ENCODE measurements at regions not wholly inside any gene's neighbourhood (a gene's known extent, or its start where the extent isn't known, plus 50 kb on each side); places are given as distances from the start of the nearest gene placed in this dataset.
"Not testable (repeated sequence)": the region's sequence is repeated elsewhere in the genome, so short reads cannot be mapped to it uniquely, and the experiment has no call there.

GRCh38 chr9:13478639-13479038, 199.1 kb upstream of the MPDZ start:
- no peak for DNase-seq

GRCh38 chr9:13478160-13478559, 198.7 kb upstream of the MPDZ start:
- DNase-seq, result no peak

- no peak for DNase-seq
These were observed 191.3 kb upstream of the MPDZ start for GRCh38 chr9:13470836-13471235.

GRCh38 chr9:13467157-13467556, 187.7 kb upstream of the MPDZ start:
- no peak for DNase-seq

- DNase-seq, result no peak
These were observed 182.0 kb upstream of the MPDZ start for GRCh38 chr9:13461414-13461991.

- DNase-seq, result no peak
These were observed 179.6 kb upstream of the MPDZ start for GRCh38 chr9:13459071-13459470.

- DNase-seq, result no peak
These were observed 178.3 kb upstream of the MPDZ start for GRCh38 chr9:13457795-13458194.

- no peak for DNase-seq
These were observed 171.2 kb upstream of the MPDZ start for GRCh38 chr9:13450723-13451122.

- no peak for DNase-seq
These were observed 169.0 kb upstream of the MPDZ start for GRCh38 chr9:13448482-13448881.

- DNase-seq, result no peak
These were observed 168.4 kb upstream of the MPDZ start for GRCh38 chr9:13447843-13448422.

GRCh38 chr9:13446938-13447842, 167.7 kb upstream of the MPDZ start:
- no peak for DNase-seq

GRCh38 chr9:13446286-13446937, 166.9 kb upstream of the MPDZ start:
- no peak for DNase-seq

GRCh38 chr9:13445103-13445500, 165.6 kb upstream of the MPDZ start:
- no peak for DNase-seq

- DNase-seq, result no peak
These were observed 165.0 kb upstream of the MPDZ start for GRCh38 chr9:13444245-13445102.

GRCh38 chr9:13443346-13444244, 164.1 kb upstream of the MPDZ start:
- DNase-seq, result no peak

GRCh38 chr9:13439685-13440476, 160.4 kb upstream of the MPDZ start:
- no peak for DNase-seq

GRCh38 chr9:13437866-13438265, 158.4 kb upstream of the MPDZ start:
- no peak for DNase-seq

- no peak for DNase-seq
These were observed 157.1 kb upstream of the MPDZ start for GRCh38 chr9:13436591-13436990.

GRCh38 chr9:13433453-13433852, 154.0 kb upstream of the MPDZ start:
- not testable (repeated sequence) for DNase-seq

- DNase-seq, result no peak
These were observed 153.4 kb upstream of the MPDZ start for GRCh38 chr9:13432904-13433303.

- no peak for DNase-seq
These were observed 152.2 kb upstream of the MPDZ start for GRCh38 chr9:13431692-13432091.
